Osteoblast (primary cell): ENCODE measurements at regions not wholly inside any gene's neighbourhood (a gene's known extent, or its start where the extent isn't known, plus 50 kb on each side); places are given as distances from the start of the nearest gene placed in this dataset.

Experiments used
- DNase-seq: peaks from one replicate; pipeline ENCODE4 v3.0.0; 2011; ENCODE audit warnings: low spot score, mixed read lengths; ENCODE audit not compliant: insufficient read length; ENCODE audit errors: missing footprints
- H2AFZ ChIP-seq: 2 replicates; pipeline ENCODE4 v1.6.0; 2011; ENCODE audit warnings: mild to moderate bottlenecking, low read length
- H3K27ac ChIP-seq: 2 replicates; pipeline ENCODE4 v1.5.1; 2011; ENCODE audit warnings: mild to moderate bottlenecking, low read depth, low read length, moderate library complexity
- H3K27me3 ChIP-seq: 2 replicates; pipeline ENCODE4 v1.6.0; 2012; ENCODE audit warnings: mild to moderate bottlenecking, control low read depth, inconsistent platforms, low read length, moderate library complexity; ENCODE audit not compliant: insufficient read depth
- H3K36me3 ChIP-seq: 2 replicates; pipeline ENCODE4 v1.5.1; 2011; ENCODE audit warnings: mild to moderate bottlenecking, low read length, control low read depth, moderate library complexity; ENCODE audit not compliant: insufficient read depth
- H3K4me1 ChIP-seq: 2 replicates; pipeline ENCODE4 v1.5.1; 2011; ENCODE audit warnings: mild to moderate bottlenecking, low read length, control low read depth, moderate library complexity; ENCODE audit not compliant: insufficient read depth
- H3K4me2 ChIP-seq: 2 replicates; pipeline ENCODE4 v1.6.0; 2011; ENCODE audit warnings: mild to moderate bottlenecking, low read length; ENCODE audit not compliant: insufficient read depth
- H3K4me3 ChIP-seq: fragments of 200-600 bp; sonication (generic); 3 replicates; pipeline ENCODE4 v1.5.1; 2012; ENCODE audit warnings: mild to moderate bottlenecking, low read length, inconsistent platforms; ENCODE audit not compliant: insufficient read depth
- H3K79me2 ChIP-seq: 2 replicates; pipeline ENCODE4 v1.6.0; 2012; ENCODE audit warnings: mild to moderate bottlenecking, low read length, control low read depth, inconsistent platforms; ENCODE audit not compliant: insufficient read depth
- H3K9me3 ChIP-seq: 2 replicates; pipeline ENCODE4 v1.5.1; 2011; ENCODE audit warnings: low read depth, low read length, control low read depth
- H4K20me1 ChIP-seq: 2 replicates; pipeline ENCODE4 v1.6.0; 2012; ENCODE audit warnings: mild to moderate bottlenecking, low read length, control low read depth; ENCODE audit not compliant: insufficient read depth
- TF ChIP-seq, protein P1 (sequence below): IDR thresholded peaks from 2 replicates; pipeline ENCODE4 v1.5.1; 2011; ENCODE audit warnings: mild to moderate bottlenecking, low read depth, low read length, moderate library complexity; ENCODE audit errors: extremely low read depth

DNA sequence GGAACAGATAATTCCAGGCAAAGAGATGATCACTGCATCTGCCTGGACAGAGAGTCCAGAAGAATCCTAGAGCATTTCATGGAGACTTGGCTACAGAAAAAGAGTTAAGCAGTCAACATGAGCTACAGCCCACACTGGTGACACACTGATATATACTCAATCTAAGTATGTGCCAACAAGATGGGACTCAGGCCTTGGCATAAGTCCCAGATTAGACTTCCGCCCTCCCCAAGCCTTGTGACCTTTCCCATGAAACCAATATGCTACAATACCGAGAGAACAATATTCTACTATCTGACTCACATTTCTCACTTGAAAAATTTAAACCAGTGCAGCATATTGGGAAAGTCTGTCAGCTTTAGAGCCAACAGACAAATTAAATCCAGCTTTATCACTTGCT is 65.7 kb upstream of the SLITRK2 start:
- Histone ChIP-seq H3K4me2 (no peak overlapping the region), H3K27ac (no peak overlapping the region), H3K27me3 (no peaks in the 10 kb centered on the region), H3K36me3 (no peaks in the 10 kb centered on the region), H3K4me1 (no peaks in the 10 kb centered on the region), H4K20me1 (no peaks in the 10 kb centered on the region), H3K9me3 (no peaks in the 10 kb centered on the region), H3K4me3 (no peak overlapping the region), H2AFZ (no peak overlapping the region), H3K79me2 (no peaks in the 10 kb centered on the region)
- DNase-seq: no peak
- TF ChIP-seq, protein P1, sequence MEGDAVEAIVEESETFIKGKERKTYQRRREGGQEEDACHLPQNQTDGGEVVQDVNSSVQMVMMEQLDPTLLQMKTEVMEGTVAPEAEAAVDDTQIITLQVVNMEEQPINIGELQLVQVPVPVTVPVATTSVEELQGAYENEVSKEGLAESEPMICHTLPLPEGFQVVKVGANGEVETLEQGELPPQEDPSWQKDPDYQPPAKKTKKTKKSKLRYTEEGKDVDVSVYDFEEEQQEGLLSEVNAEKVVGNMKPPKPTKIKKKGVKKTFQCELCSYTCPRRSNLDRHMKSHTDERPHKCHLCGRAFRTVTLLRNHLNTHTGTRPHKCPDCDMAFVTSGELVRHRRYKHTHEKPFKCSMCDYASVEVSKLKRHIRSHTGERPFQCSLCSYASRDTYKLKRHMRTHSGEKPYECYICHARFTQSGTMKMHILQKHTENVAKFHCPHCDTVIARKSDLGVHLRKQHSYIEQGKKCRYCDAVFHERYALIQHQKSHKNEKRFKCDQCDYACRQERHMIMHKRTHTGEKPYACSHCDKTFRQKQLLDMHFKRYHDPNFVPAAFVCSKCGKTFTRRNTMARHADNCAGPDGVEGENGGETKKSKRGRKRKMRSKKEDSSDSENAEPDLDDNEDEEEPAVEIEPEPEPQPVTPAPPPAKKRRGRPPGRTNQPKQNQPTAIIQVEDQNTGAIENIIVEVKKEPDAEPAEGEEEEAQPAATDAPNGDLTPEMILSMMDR: no peak
